Naive B cell (primary cell): ENCODE measurements at regions not wholly inside any gene's neighbourhood (a gene's known extent, or its start where the extent isn't known, plus 50 kb on each side); places are given as distances from the start of the nearest gene placed in this dataset.

Experiments
- ATAC-seq, 2 donors: fragments of 150-1000 bp; cut with Tn5 transposase; 2 replicates each; pipeline ENCODE4 v1.10.0; 2021; ENCODE audit warnings: low read depth in 2 of 2, mild to moderate bottlenecking in 2 of 2, moderate library complexity in 2 of 2
- DNase-seq: peaks from one replicate; pipeline ENCODE4 v3.0.0; 2022
- H3K27ac Mint-ChIP-seq, 6 donors: one replicate each; pipeline ENCODE4 v1.8.0; 2020 to 2022; ENCODE audit warnings: mild to moderate bottlenecking in 6 of 6, mixed read lengths in 6 of 6, moderate library complexity in 5 of 6, inconsistent platforms in 2 of 6
- H3K27me3 Mint-ChIP-seq, 3 donors: one replicate each; pipeline ENCODE4 v1.8.0; 2021 to 2022; ENCODE audit warnings: mixed read lengths in 3 of 3, mild to moderate bottlenecking in 1 of 3
- H3K36me3 Mint-ChIP-seq, 2 donors: one replicate each; pipeline ENCODE4 v1.8.0; 2020 to 2022; ENCODE audit warnings: mixed read lengths in 2 of 2, inconsistent platforms in 1 of 2, mild to moderate bottlenecking in 1 of 2
- H3K4me1 Mint-ChIP-seq, 3 donors: one replicate each; pipeline ENCODE4 v1.8.0; 2020 to 2022; ENCODE audit warnings: mixed read lengths in 3 of 3, inconsistent platforms in 1 of 3, mild to moderate bottlenecking in 1 of 3, moderate library complexity in 1 of 3
- H3K4me3 Mint-ChIP-seq, 8 donors: one replicate each; pipeline ENCODE4 v1.8.0; 2020 to 2022; ENCODE audit warnings: mild to moderate bottlenecking in 8 of 8, mixed read lengths in 8 of 8, moderate library complexity in 8 of 8, inconsistent platforms in 2 of 8
- H3K9me3 Mint-ChIP-seq, 7 donors: one replicate each; pipeline ENCODE4 v1.8.0; 2020 to 2022; ENCODE audit warnings: mixed read lengths in 7 of 7, mild to moderate bottlenecking in 5 of 7, inconsistent platforms in 2 of 7, moderate library complexity in 1 of 7

- no peaks in the 10 kb centered on the region for H3K36me3 Mint-ChIP-seq
- H3K4me3 Mint-ChIP-seq = no peak overlapping the region
- H3K27me3 Mint-ChIP-seq = no peaks in the 10 kb centered on the region
- ATAC-seq (no peak), DNase-seq (no peak)
- peaks cover 0 to 9% (median 2%) of the 10 kb centered on the region in 7 donors for H3K9me3 Mint-ChIP-seq
- no peak overlapping the region for H3K27ac Mint-ChIP-seq
- H3K4me1 Mint-ChIP-seq = no peaks in the 10 kb centered on the region
Measured at GRCh38 chr4:61079427-61079826, 120.7 kb upstream of the ADGRL3 start.

- H3K27me3 Mint-ChIP-seq = no peaks in the 10 kb centered on the region
- no peaks in the 10 kb centered on the region for H3K36me3 Mint-ChIP-seq
- H3K27ac Mint-ChIP-seq = no peak overlapping the region
- ATAC-seq (no peak), DNase-seq (no peak)
- no peak overlapping the region for H3K4me3 Mint-ChIP-seq
- no peaks in the 10 kb centered on the region for H3K4me1 Mint-ChIP-seq
- H3K9me3 Mint-ChIP-seq = peaks cover 0 to 9% (median 4%) of the 10 kb centered on the region in 7 donors
Measured at GRCh38 chr4:61079976-61080375, 120.2 kb upstream of the ADGRL3 start.

GRCh38 chr4:61085534-61085933 lies 114.6 kb upstream of the ADGRL3 start:
- Mint-ChIP-seq H3K27ac (no peak overlapping the region), H3K9me3 (peaks cover 0 to 11% (median 4%) of the 10 kb centered on the region in 7 donors), H3K36me3 (no peaks in the 10 kb centered on the region), H3K4me1 (no peaks in the 10 kb centered on the region), H3K27me3 (no peaks in the 10 kb centered on the region), H3K4me3 (no peak overlapping the region)
- ATAC-seq = no peak
- DNase-seq = no peak

GRCh38 chr4:61086357-61086756 lies 113.8 kb upstream of the ADGRL3 start:
- DNase-seq = no peak
- no peaks in the 10 kb centered on the region for H3K4me1 Mint-ChIP-seq
- H3K27me3 Mint-ChIP-seq = no peaks in the 10 kb centered on the region
- peaks cover 0 to 11% (median 4%) of the 10 kb centered on the region in 7 donors for H3K9me3 Mint-ChIP-seq
- no peak overlapping the region for H3K4me3 Mint-ChIP-seq
- H3K27ac Mint-ChIP-seq = no peak overlapping the region
- ATAC-seq = no peak
- H3K36me3 Mint-ChIP-seq = no peaks in the 10 kb centered on the region

GRCh38 chr4:61086979-61087378 lies 113.1 kb upstream of the ADGRL3 start:
- Mint-ChIP-seq H3K4me1 (no peaks in the 10 kb centered on the region), H3K27ac (no peak overlapping the region), H3K36me3 (no peaks in the 10 kb centered on the region), H3K27me3 (no peaks in the 10 kb centered on the region), H3K4me3 (no peak overlapping the region), H3K9me3 (peaks cover 0 to 11% (median 4%) of the 10 kb centered on the region in 7 donors)
- ATAC-seq = no peak
- no peak for DNase-seq

GRCh38 chr4:61094854-61095598 lies 105.1 kb upstream of the ADGRL3 start:
- H3K4me3 Mint-ChIP-seq = no peak overlapping the region
- no peak for DNase-seq
- H3K36me3 Mint-ChIP-seq = no peaks in the 10 kb centered on the region
- no peak for ATAC-seq
- H3K9me3 Mint-ChIP-seq = peaks cover 0 to 14% (median 4%) of the 10 kb centered on the region in 7 donors
- H3K27me3 Mint-ChIP-seq = no peaks in the 10 kb centered on the region
- no peak overlapping the region for H3K27ac Mint-ChIP-seq
- no peaks in the 10 kb centered on the region for H3K4me1 Mint-ChIP-seq

- Mint-ChIP-seq H3K27ac (no peak overlapping the region), H3K36me3 (peaks cover 0 to 5% of the 10 kb centered on the region in 2 donors), H3K27me3 (no peaks in the 10 kb centered on the region), H3K4me1 (no peaks in the 10 kb centered on the region), H3K4me3 (no peak overlapping the region), H3K9me3 (peaks cover 0 to 31% (median 4%) of the 10 kb centered on the region in 7 donors)
- ATAC-seq (no peak), DNase-seq (no peak)
Measured at GRCh38 chr4:61128682-61129081, 71.4 kb upstream of the ADGRL3 start.

GRCh38 chr4:61129971-61130370 lies 70.2 kb upstream of the ADGRL3 start:
- peaks cover 0 to 23% (median 3%) of the 10 kb centered on the region in 7 donors for H3K9me3 Mint-ChIP-seq
- ATAC-seq (no peak), DNase-seq (no peak)
- H3K36me3 Mint-ChIP-seq = no peaks in the 10 kb centered on the region
- H3K27ac Mint-ChIP-seq = no peak overlapping the region
- H3K4me3 Mint-ChIP-seq = no peak overlapping the region
- H3K27me3 Mint-ChIP-seq = no peaks in the 10 kb centered on the region
- no peaks in the 10 kb centered on the region for H3K4me1 Mint-ChIP-seq

GRCh38 chr4:61143461-61143860 lies 56.7 kb upstream of the ADGRL3 start:
- no peak overlapping the region for H3K4me3 Mint-ChIP-seq
- no peaks in the 10 kb centered on the region for H3K4me1 Mint-ChIP-seq
- H3K27ac Mint-ChIP-seq = no peak overlapping the region
- no peaks in the 10 kb centered on the region for H3K36me3 Mint-ChIP-seq
- no peak for DNase-seq
- no peak for ATAC-seq
- H3K27me3 Mint-ChIP-seq = no peaks in the 10 kb centered on the region
- peaks cover 0 to 4% (median 0%) of the 10 kb centered on the region in 7 donors for H3K9me3 Mint-ChIP-seq

- Mint-ChIP-seq H3K27me3 (no peaks in the 10 kb centered on the region), H3K4me1 (no peaks in the 10 kb centered on the region), H3K36me3 (no peaks in the 10 kb centered on the region), H3K4me3 (no peak overlapping the region), H3K9me3 (peaks cover 0 to 8% (median 0%) of the 10 kb centered on the region in 7 donors), H3K27ac (no peak overlapping the region)
- ATAC-seq = no peak
- DNase-seq = no peak
Measured at GRCh38 chr4:61149278-61149677, 50.8 kb upstream of the ADGRL3 start.
